Stimulated activated CD8-positive, alpha-beta memory T cell treated with anti-CD3 and anti-CD28 coated beads, Interleukin-15, amount 100 ng/mL, for 24 hours (primary cell): ENCODE measurements at regions not wholly inside any gene's neighbourhood (a gene's known extent, or its start where the extent isn't known, plus 50 kb on each side); places are given as distances from the start of the nearest gene placed in this dataset.

ENCODE experiments used
- DNase-seq: peaks from one replicate; pipeline ENCODE4 v3.0.0-alpha.2; 2020; ENCODE audit warnings: low read depth

GRCh38 chr5:133905424-133905823 is 63.0 kb downstream of the C5orf15 start:
- DNase-seq = no peak

GRCh38 chr5:133904641-133905040 is 63.8 kb downstream of the C5orf15 start:
- no peak for DNase-seq

- no peak for DNase-seq
These were observed 65.8 kb downstream of the C5orf15 start for GRCh38 chr5:133902511-133903118.

- no peak for DNase-seq
These were observed 67.7 kb downstream of the C5orf15 start for GRCh38 chr5:133900534-133901270.

- DNase-seq = no peak
These were observed 68.9 kb downstream of the C5orf15 start for GRCh38 chr5:133899506-133899905.

- DNase-seq = no peak
These were observed 70.0 kb downstream of the C5orf15 start for GRCh38 chr5:133898440-133898839.

- no peak for DNase-seq
These were observed 71.0 kb downstream of the C5orf15 start for GRCh38 chr5:133897431-133897830.

- DNase-seq = no peak
These were observed 71.6 kb downstream of the C5orf15 start for GRCh38 chr5:133896873-133897272.

- no peak for DNase-seq
These were observed 72.2 kb downstream of the C5orf15 start for GRCh38 chr5:133895979-133896845.

- DNase-seq = no peak
These were observed 74.3 kb downstream of the C5orf15 start for GRCh38 chr5:133894143-133894542.

GRCh38 chr5:133892774-133893173 is 75.7 kb downstream of the C5orf15 start:
- DNase-seq = no peak

GRCh38 chr5:133892306-133892705 is 76.1 kb downstream of the C5orf15 start:
- no peak for DNase-seq

- DNase-seq = no peak
These were observed 77.0 kb downstream of the C5orf15 start for GRCh38 chr5:133891390-133891789.

GRCh38 chr5:133890776-133891280 is 77.6 kb downstream of the C5orf15 start:
- no peak for DNase-seq

GRCh38 chr5:133890314-133890713 is 78.1 kb downstream of the C5orf15 start:
- no peak for DNase-seq

GRCh38 chr5:133889271-133889905 is 79.0 kb downstream of the C5orf15 start:
- DNase-seq = no peak

GRCh38 chr5:133888625-133888991 is 79.8 kb downstream of the C5orf15 start:
- no peak for DNase-seq

- no peak for DNase-seq
These were observed 82.9 kb downstream of the C5orf15 start for GRCh38 chr5:133885566-133885965.

- no peak for DNase-seq
These were observed 83.7 kb downstream of the C5orf15 start for GRCh38 chr5:133884569-133885311.

- DNase-seq = no peak
These were observed 84.5 kb downstream of the C5orf15 start for GRCh38 chr5:133883916-133884315.

- DNase-seq = no peak
These were observed 85.6 kb downstream of the C5orf15 start for GRCh38 chr5:133882846-133883245.

- DNase-seq = no peak
These were observed 86.1 kb downstream of the C5orf15 start for GRCh38 chr5:133882389-133882695.
